GM18858 (cell line): ENCODE measurements at regions not wholly inside any gene's neighbourhood (a gene's known extent, or its start where the extent isn't known, plus 50 kb on each side); places are given as distances from the start of the nearest gene placed in this dataset.

ENCODE experiments used
- ATAC-seq: cut with Tn5 transposase; IDR thresholded peaks from one replicate; pipeline ENCODE4 v1.9.1; 2021; ENCODE audit not compliant: unreplicated experiment

GRCh38 chr14:32019276-32019675 is 57.8 kb upstream of the ARHGAP5 start:
- no peak for ATAC-seq

GRCh38 chr14:32020882-32021281 is 56.2 kb upstream of the ARHGAP5 start:
- no peak for ATAC-seq

GRCh38 chr14:32021341-32021740 is 55.8 kb upstream of the ARHGAP5 start:
- ATAC-seq, result no peak

- no peak for ATAC-seq
Observed at GRCh38 chr14:32022525-32022924, 54.6 kb upstream of the ARHGAP5 start.

GRCh38 chr14:32022938-32023466 is 54.1 kb upstream of the ARHGAP5 start:
- no peak for ATAC-seq

GRCh38 chr14:32023540-32023939 is 53.6 kb upstream of the ARHGAP5 start:
- ATAC-seq, result no peak

GRCh38 chr14:32027255-32027939 is 49.7 kb upstream of the ARHGAP5 start:
- ATAC-seq, result no peak
